PC-9 (cell line): ENCODE measurements at regions not wholly inside any gene's neighbourhood (a gene's known extent, or its start where the extent isn't known, plus 50 kb on each side); places are given as distances from the start of the nearest gene placed in this dataset.

Experiments
- CTCF ChIP-seq: fragments of 200-600 bp; sonication (generic); conservative IDR thresholded peaks from 2 replicates; pipeline ENCODE4 v1.6.1; 2017; ENCODE audit warnings: mixed run types, antibody characterized with exemption, mild to moderate bottlenecking, moderate library complexity
- EZH2 ChIP-seq: fragments of 200-600 bp; sonication (generic); IDR thresholded peaks from 2 replicates; pipeline ENCODE4 v1.8.0; 2017; ENCODE audit warnings: antibody characterized with exemption, low read depth

GRCh38 chr13:110815471-110816204 lies 99.2 kb downstream of the ANKRD10 start:
- TF ChIP-seq CTCF (no peak), EZH2 (no peak)
